Uterus (tissue), 3 donors: ENCODE measurements at regions not wholly inside any gene's neighbourhood (a gene's known extent, or its start where the extent isn't known, plus 50 kb on each side); places are given as distances from the start of the nearest gene placed in this dataset.
A peak's percentile ranks its signal among the peaks of the same experiment; 100 is the strongest.
"Not testable (repeated sequence)": the region's sequence is repeated elsewhere in the genome, so short reads cannot be mapped to it uniquely, and the experiment has no call there.

Experiments used
- DNase-seq, 2 donors: peaks; one replicate each; pipeline ENCODE4 v3.0.0-alpha.2; 2019 to 2020
- H3K27ac ChIP-seq, 2 donors: fragments of 200-600 bp; sonication (generic); 1 replicate in 1 of 2; 2 replicates in 1 of 2; pipeline ENCODE4 v1.5.1; 2016 to 2018
- H3K27me3 ChIP-seq, 2 donors: fragments of 200-600 bp; sonication (generic); one replicate each; pipeline ENCODE4 v1.5.1; 2018 to 2019; ENCODE audit warnings: control low read depth in 1 of 2
- H3K36me3 ChIP-seq, 2 donors: fragments of 200-600 bp; sonication (generic); one replicate each; pipeline ENCODE4 v1.5.1; 2019; ENCODE audit warnings: control low read depth in 1 of 2
- H3K4me1 ChIP-seq, 2 donors: fragments of 200-600 bp; sonication (generic); one replicate each; pipeline ENCODE4 v1.5.1; 2018 to 2019; ENCODE audit warnings: control low read depth in 1 of 2
- H3K4me3 ChIP-seq, 2 donors: fragments of 200-600 bp; sonication (generic); 1 replicate in 1 of 2; 2 replicates in 1 of 2; pipeline ENCODE4 v1.5.1; 2018 to 2019; ENCODE audit warnings: mild to moderate bottlenecking in 1 of 2
- H3K9me3 ChIP-seq, 2 donors: fragments of 200-600 bp; sonication (generic); one replicate each; pipeline ENCODE4 v1.5.1; 2019; ENCODE audit warnings: control low read depth in 1 of 2
- CTCF ChIP-seq, 4 experiments: fragments of 200-600 bp in 2 of 4; fragments of 450-650 bp in 2 of 4; sonication (generic) in 2 of 4; IDR thresholded peaks; one replicate each; pipeline ENCODE4 v1.5.1; 2016 to 2019; ENCODE audit warnings: antibody characterized with exemption in 4 of 4, mild to moderate bottlenecking in 2 of 4, moderate library complexity in 1 of 4
- POLR2A ChIP-seq, 2 donors: fragments of 450-650 bp; IDR thresholded peaks; one replicate each; pipeline ENCODE4 v1.6.1; 2016; ENCODE audit warnings: antibody characterized with exemption in 2 of 2, mild to moderate bottlenecking in 1 of 2, moderate library complexity in 1 of 2
- intact Hi-C: fragments of 100-400 bp; cut with DNase I; formaldehyde crosslinking; loops from one replicate; pipeline ENCODE4 v1.15.1; 2023; ENCODE audit warnings: low total_unique reads
- donor health status: DM: yes; HTN: yes; CAD: no.

- no peaks in the 10 kb centered on the region for H3K4me1 ChIP-seq
- no peaks in the 10 kb centered on the region for H3K27me3 ChIP-seq
- TF ChIP-seq CTCF (IDR thresholded peaks at IDR 0.05): no peak
- no peak for TF ChIP-seq POLR2A (IDR thresholded peaks at IDR 0.05)
- no peaks in the 10 kb centered on the region for H3K9me3 ChIP-seq
- no peak for DNase-seq
- H3K27ac ChIP-seq: no peak overlapping the region
- H3K4me3 ChIP-seq: no peak overlapping the region
- intact Hi-C loops: no loop called here
- no peaks in the 10 kb centered on the region for H3K36me3 ChIP-seq
Measured at GRCh38 chr20:56776345-56776744, 147.2 kb downstream of the TFAP2C start.

GRCh38 chr20:56778765-56779195, 149.7 kb downstream of the TFAP2C start:
- no peak overlapping the region for H3K4me3 ChIP-seq
- no peaks in the 10 kb centered on the region for H3K27me3 ChIP-seq
- TF ChIP-seq POLR2A (IDR thresholded peaks at IDR 0.05) (no peak), CTCF (IDR thresholded peaks at IDR 0.05) (no peak)
- DNase-seq: no peak
- no peaks in the 10 kb centered on the region for H3K4me1 ChIP-seq
- peak overlapping the region in 1 of 2 donors; percentile 7 for H3K27ac ChIP-seq
- intact Hi-C loops: no loop called here
- no peaks in the 10 kb centered on the region for H3K9me3 ChIP-seq
- no peaks in the 10 kb centered on the region for H3K36me3 ChIP-seq

GRCh38 chr20:56779452-56780143, 150.5 kb downstream of the TFAP2C start:
- TF ChIP-seq CTCF (IDR thresholded peaks at IDR 0.05): no peak
- no peak for TF ChIP-seq POLR2A (IDR thresholded peaks at IDR 0.05)
- H3K4me3 ChIP-seq: no peak overlapping the region
- intact Hi-C loops: no loop called here
- no peaks in the 10 kb centered on the region for H3K36me3 ChIP-seq
- no peaks in the 10 kb centered on the region for H3K4me1 ChIP-seq
- peak overlapping the region in 1 of 2 donors; percentile 45 for H3K27ac ChIP-seq
- H3K9me3 ChIP-seq: no peaks in the 10 kb centered on the region
- H3K27me3 ChIP-seq: no peaks in the 10 kb centered on the region
- no peak for DNase-seq

- no peaks in the 10 kb centered on the region for H3K27me3 ChIP-seq
- intact Hi-C loops: no loop called here
- no peak overlapping the region for H3K4me3 ChIP-seq
- H3K9me3 ChIP-seq: no peaks in the 10 kb centered on the region
- H3K36me3 ChIP-seq: no peaks in the 10 kb centered on the region
- peak overlapping the region in 1 of 2 donors; percentile 45 for H3K27ac ChIP-seq
- no peaks in the 10 kb centered on the region for H3K4me1 ChIP-seq
- no peak for DNase-seq
- TF ChIP-seq CTCF (IDR thresholded peaks at IDR 0.05) (no peak), POLR2A (IDR thresholded peaks at IDR 0.05) (no peak)
Measured at GRCh38 chr20:56780266-56780665, 151.2 kb downstream of the TFAP2C start.

- intact Hi-C loops: no loop called here
- Histone ChIP-seq H3K4me1 (no peaks in the 10 kb centered on the region), H3K27me3 (no peaks in the 10 kb centered on the region), H3K9me3 (no peaks in the 10 kb centered on the region), H3K36me3 (no peaks in the 10 kb centered on the region), H3K4me3 (no peak overlapping the region), H3K27ac (peak overlapping the region in 1 of 2 donors; percentile 45)
- DNase-seq: no peak
- TF ChIP-seq POLR2A (IDR thresholded peaks at IDR 0.05) (no peak), CTCF (IDR thresholded peaks at IDR 0.05) (no peak)
Measured at GRCh38 chr20:56781108-56781739, 152.1 kb downstream of the TFAP2C start.

- H3K4me3 ChIP-seq, DNase-seq, intact Hi-C loops, H3K9me3 ChIP-seq, H3K36me3 ChIP-seq, H3K27me3 ChIP-seq, H3K4me1 ChIP-seq: not testable (repeated sequence)
- peak overlapping the region in 1 of 2 donors; percentile 53 for H3K27ac ChIP-seq
Measured at GRCh38 chr20:56781987-56782560, 153.0 kb downstream of the TFAP2C start.

- H3K36me3 ChIP-seq, H3K9me3 ChIP-seq, H3K4me1 ChIP-seq, H3K4me3 ChIP-seq, H3K27me3 ChIP-seq, intact Hi-C loops: not testable (repeated sequence)
- peak in 1 of 2 donors; percentile 35 for DNase-seq
- peak overlapping the region in 1 of 2 donors; percentile 53 for H3K27ac ChIP-seq
Measured at GRCh38 chr20:56782814-56783213, 153.7 kb downstream of the TFAP2C start.
